HepG2 (cell line): ENCODE measurements at regions not wholly inside any gene's neighbourhood (a gene's known extent, or its start where the extent isn't known, plus 50 kb on each side); places are given as distances from the start of the nearest gene placed in this dataset.
A peak's percentile ranks its signal among the peaks of the same experiment; 100 is the strongest.

ENCODE experiments used
- AFF4 ChIP-seq: sonication (generic); formaldehyde crosslinking; IDR thresholded peaks from 2 replicates; pipeline ENCODE4 v1.4.0; 2020; ENCODE audit warnings: missing genetic modification reagents
- AHR ChIP-seq: IDR thresholded peaks from 2 replicates; pipeline ENCODE4 v1.6.1; 2018; ENCODE audit warnings: missing genetic modification reagents, missing compliant biosample characterization
- CBX5 ChIP-seq: sonication (generic); formaldehyde crosslinking; IDR thresholded peaks from 2 replicates; pipeline ENCODE4 v1.4.0; 2020; ENCODE audit warnings: missing genetic modification reagents, borderline replicate concordance
- DDIT3 ChIP-seq: sonication (generic); formaldehyde crosslinking; IDR thresholded peaks from 2 replicates; pipeline ENCODE4 v1.4.0; 2020; ENCODE audit warnings: mild to moderate bottlenecking, missing genetic modification reagents
- HOXA5 ChIP-seq: sonication (generic); formaldehyde crosslinking; IDR thresholded peaks from 2 replicates; pipeline ENCODE4 v1.4.0; 2020; ENCODE audit warnings: missing genetic modification reagents
- IKZF4 ChIP-seq: sonication (generic); formaldehyde crosslinking; IDR thresholded peaks from 2 replicates; pipeline ENCODE4 v1.5.1; 2020; ENCODE audit warnings: borderline replicate concordance, mild to moderate bottlenecking, low read depth, missing genetic modification reagents; ENCODE audit errors: not compliant biosample characterization
- KLF9 ChIP-seq: IDR thresholded peaks from 2 replicates; pipeline ENCODE4 v1.6.1; 2016; ENCODE audit warnings: low read depth
- MEIS1 ChIP-seq: sonication (generic); formaldehyde crosslinking; IDR thresholded peaks from 2 replicates; pipeline ENCODE4 v1.9.0; 2021; ENCODE audit warnings: mild to moderate bottlenecking, missing genetic modification reagents, moderate library complexity, borderline replicate concordance
- MLLT10 ChIP-seq: sonication (generic); formaldehyde crosslinking; IDR thresholded peaks from 2 replicates; pipeline ENCODE4 v1.4.0; 2020; ENCODE audit warnings: missing genetic modification reagents
- NCOA2 ChIP-seq: sonication (generic); formaldehyde crosslinking; IDR thresholded peaks from 2 replicates; pipeline ENCODE4 v1.8.0; 2022; ENCODE audit warnings: inconsistent platforms
- NFRKB ChIP-seq: fragments of 450-650 bp; IDR thresholded peaks from 2 replicates; pipeline ENCODE4 v1.6.1; 2017
- NFYC ChIP-seq: IDR thresholded peaks from 2 replicates; pipeline ENCODE4 v1.6.1; 2016; ENCODE audit warnings: missing genetic modification reagents, missing compliant biosample characterization
- PATZ1 ChIP-seq: sonication (generic); formaldehyde crosslinking; IDR thresholded peaks from 2 replicates; pipeline ENCODE4 v1.4.0; 2020; ENCODE audit warnings: missing genetic modification reagents
- PRDM10 ChIP-seq: sonication (generic); formaldehyde crosslinking; IDR thresholded peaks from 2 replicates; pipeline ENCODE4 v1.4.0; 2020; ENCODE audit warnings: low read depth, missing genetic modification reagents
- RBAK ChIP-seq: sonication (generic); formaldehyde crosslinking; IDR thresholded peaks from 2 replicates; pipeline ENCODE4 v1.5.1; 2020; ENCODE audit warnings: mild to moderate bottlenecking, missing genetic modification reagents
- RCOR2 ChIP-seq: IDR thresholded peaks from 2 replicates; pipeline ENCODE4 v1.6.1; 2016; ENCODE audit warnings: missing biosample characterization, missing genetic modification reagents
- SNAPC2 ChIP-seq: sonication (generic); formaldehyde crosslinking; IDR thresholded peaks from 2 replicates; pipeline ENCODE4 v1.8.1; 2022; ENCODE audit warnings: mild to moderate bottlenecking, missing genetic modification reagents
- TBX3 ChIP-seq: fragments of 450-650 bp; IDR thresholded peaks from 2 replicates; pipeline ENCODE4 v1.6.1; 2017; ENCODE audit warnings: antibody characterized with exemption, mild to moderate bottlenecking, inconsistent platforms, borderline replicate concordance
- ZFX ChIP-seq: sonication (generic); formaldehyde crosslinking; IDR thresholded peaks from 2 replicates; pipeline ENCODE4 v1.4.0; 2020; ENCODE audit warnings: mild to moderate bottlenecking, low read depth, missing genetic modification reagents, moderate library complexity
- ZNF572 ChIP-seq: sonication (generic); formaldehyde crosslinking; IDR thresholded peaks from 2 replicates; pipeline ENCODE4 v1.5.1; 2020; ENCODE audit warnings: mild to moderate bottlenecking, missing genetic modification reagents
- ZNF766 ChIP-seq: sonication (generic); formaldehyde crosslinking; IDR thresholded peaks from 2 replicates; pipeline ENCODE4 v1.5.0; 2020; ENCODE audit warnings: missing genetic modification reagents, borderline replicate concordance

GRCh38 chr16:21338537-21339268, 60.6 kb upstream of the CRYM start (continued):
- TF ChIP-seq MEIS1 (CRISPR knock-in tag) (0 out of 2 replicates have a peak, but pooled peaks have one; percentile 38), NFRKB (no peak), ZFX (CRISPR knock-in tag) (peak; percentile 56; the same call in 1 of the 2 replicates), IKZF4 (CRISPR knock-in tag) (no peak), CBX5 (no peak), AFF4 (CRISPR knock-in tag) (no peak), PRDM10 (peak; percentile 40; the same call in 1 of the 2 replicates), TBX3 (no peak), RBAK (no peak), KLF9 (CRISPR knock-in tag) (no peak), SNAPC2 (CRISPR knock-in tag) (no peak), ZNF572 (CRISPR knock-in tag) (no peak), RCOR2 (peak; percentile 42; the same call in 1 of the 2 replicates), ZNF766 (no peak), DDIT3 (CRISPR knock-in tag) (no peak), AHR (CRISPR knock-in tag) (no peak; the same call in 1 of the 2 replicates), HOXA5 (CRISPR knock-in tag) (peak; percentile 68), MLLT10 (CRISPR knock-in tag) (no peak), NCOA2 (no peak), NFYC (CRISPR knock-in tag) (no peak; the same call in 1 of the 2 replicates), PATZ1 (CRISPR knock-in tag) (no peak)
